Mononuclear cell (primary cell): ENCODE measurements at regions not wholly inside any gene's neighbourhood (a gene's known extent, or its start where the extent isn't known, plus 50 kb on each side); places are given as distances from the start of the nearest gene placed in this dataset.

Source experiments
- H3K27me3 ChIP-seq: 2 replicates; pipeline ENCODE4 v1.6.0; 2011; ENCODE audit warnings: low read length, control low read depth; ENCODE audit not compliant: insufficient read depth
- H3K4me1 ChIP-seq: 2 replicates; pipeline ENCODE4 v1.5.1; 2011; ENCODE audit warnings: mild to moderate bottlenecking, low read length, control low read depth; ENCODE audit not compliant: insufficient read depth
- H3K4me3 ChIP-seq: 2 replicates; pipeline ENCODE4 v1.5.1; 2011; ENCODE audit warnings: mild to moderate bottlenecking, low read length, moderate library complexity
- H3K9me3 ChIP-seq: 2 replicates; pipeline ENCODE4 v1.5.1; 2011; ENCODE audit warnings: low read depth, mild to moderate bottlenecking, control low read depth, low read length

DNA sequence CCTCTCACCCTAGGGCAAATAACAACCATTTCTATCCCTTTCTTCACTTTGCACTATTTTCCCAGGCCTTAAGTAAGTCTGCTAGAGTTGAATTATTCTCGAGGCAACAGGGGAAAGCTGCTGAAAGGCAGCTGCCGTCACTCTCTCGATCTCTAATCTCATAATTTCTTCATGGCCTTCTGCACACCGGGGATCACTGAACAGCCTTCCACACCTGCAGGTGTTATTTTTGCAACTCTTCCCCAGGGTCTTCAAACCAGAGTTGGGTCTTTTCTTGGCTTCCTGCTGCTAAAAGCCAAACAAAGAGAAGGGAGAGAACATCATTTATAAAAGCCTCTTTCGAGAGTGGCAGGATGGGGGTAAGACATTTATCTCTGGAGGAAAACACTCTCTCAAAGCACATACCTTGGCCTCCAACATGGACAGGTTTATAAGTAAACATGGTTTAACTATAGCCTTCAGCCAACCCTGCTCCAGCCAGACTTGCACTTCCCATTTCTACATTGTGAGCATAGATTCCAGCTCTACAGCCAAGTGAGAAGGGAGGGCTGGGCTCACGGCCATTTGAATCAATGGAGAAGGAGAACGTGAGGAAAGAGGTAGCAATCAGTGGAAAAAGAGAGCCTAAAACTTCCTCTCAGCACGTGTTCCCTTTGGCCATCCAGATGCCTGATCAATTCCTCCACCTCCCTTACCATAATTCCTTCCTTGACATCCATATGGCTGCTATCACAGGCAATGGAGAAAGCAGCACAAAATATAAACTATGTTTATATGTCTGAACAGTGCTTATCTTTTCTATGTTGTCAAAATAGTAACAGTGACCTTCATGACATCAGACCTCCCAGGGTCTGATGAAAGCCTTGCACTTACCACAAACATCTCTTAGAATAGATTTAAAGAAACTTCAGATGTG is 464.9 kb downstream of the TLE1 start:
- Histone ChIP-seq H3K27me3 (no peaks in the 10 kb centered on the region), H3K9me3 (no peaks in the 10 kb centered on the region)

DNA sequence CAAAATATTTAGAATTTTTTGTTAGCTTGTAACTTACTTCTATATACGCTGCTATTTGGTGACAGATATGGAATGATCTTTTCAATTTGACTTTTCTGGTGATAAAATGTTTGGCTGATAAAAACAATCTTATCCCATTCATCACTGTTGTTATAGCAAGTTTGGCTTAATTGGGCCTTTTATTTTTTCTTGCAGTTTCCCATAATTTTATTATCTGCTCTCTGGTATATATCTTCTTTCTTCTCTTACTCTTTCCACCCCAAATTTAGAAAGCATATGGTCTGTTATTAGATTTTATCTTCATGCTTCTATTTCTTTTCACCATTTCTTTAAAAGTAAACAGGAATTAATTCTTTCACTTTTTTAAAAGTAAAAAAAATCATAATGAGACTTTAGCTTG is 474.4 kb downstream of the TLE1 start:
- H3K9me3 ChIP-seq = no peaks in the 10 kb centered on the region
- H3K4me3 ChIP-seq = no peak overlapping the region
- no peaks in the 10 kb centered on the region for H3K27me3 ChIP-seq
- H3K4me1 ChIP-seq = no peaks in the 10 kb centered on the region

More for the DNA sequence above, 464.9 kb downstream of the TLE1 start:
- Histone ChIP-seq H3K4me3 (no peak overlapping the region), H3K4me1 (no peaks in the 10 kb centered on the region)

DNA sequence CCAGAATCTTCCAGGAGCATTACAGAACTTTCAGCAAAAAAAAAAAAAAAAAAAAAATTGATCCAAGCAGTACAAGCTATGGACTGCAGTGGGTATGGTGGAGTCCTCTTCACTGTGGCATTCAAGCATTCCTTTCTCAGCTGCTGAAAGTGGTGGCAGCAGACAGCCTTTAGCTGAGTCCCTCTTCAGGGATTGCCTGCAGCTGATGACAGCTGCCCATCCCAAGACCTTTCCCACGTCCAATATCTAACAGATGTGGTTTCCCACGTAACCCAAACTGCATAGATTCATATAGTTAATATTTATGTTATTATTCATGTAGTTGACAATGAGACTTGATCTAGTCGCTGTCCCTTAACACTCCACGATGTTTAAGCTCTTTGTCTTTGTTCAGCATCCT is 475.9 kb downstream of the TLE1 start:
- Histone ChIP-seq H3K4me1 (no peaks in the 10 kb centered on the region), H3K4me3 (no peak overlapping the region), H3K9me3 (no peaks in the 10 kb centered on the region), H3K27me3 (no peaks in the 10 kb centered on the region)

DNA sequence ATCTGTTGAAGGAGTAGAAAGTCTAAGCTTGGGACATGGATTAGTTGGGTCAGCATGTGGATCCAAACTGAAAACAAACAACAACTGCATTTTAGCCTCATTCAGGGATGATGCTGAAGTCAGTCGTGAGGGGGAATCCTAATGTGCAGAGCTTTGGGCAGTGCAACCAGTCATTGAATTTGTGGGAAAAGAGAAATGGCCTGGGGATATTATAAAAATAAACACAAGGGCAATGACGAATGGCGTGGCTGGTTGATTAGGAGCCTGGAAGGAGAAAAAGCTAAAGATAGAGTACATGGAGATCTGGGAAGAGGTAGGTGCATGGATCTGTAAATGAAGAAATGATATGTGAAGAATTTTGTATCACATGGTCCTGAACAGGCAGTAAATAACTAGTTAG is 477.6 kb downstream of the TLE1 start:
- H3K9me3 ChIP-seq = no peaks in the 10 kb centered on the region
- H3K4me1 ChIP-seq = no peaks in the 10 kb centered on the region
- no peaks in the 10 kb centered on the region for H3K27me3 ChIP-seq
- H3K4me3 ChIP-seq = no peak overlapping the region

DNA sequence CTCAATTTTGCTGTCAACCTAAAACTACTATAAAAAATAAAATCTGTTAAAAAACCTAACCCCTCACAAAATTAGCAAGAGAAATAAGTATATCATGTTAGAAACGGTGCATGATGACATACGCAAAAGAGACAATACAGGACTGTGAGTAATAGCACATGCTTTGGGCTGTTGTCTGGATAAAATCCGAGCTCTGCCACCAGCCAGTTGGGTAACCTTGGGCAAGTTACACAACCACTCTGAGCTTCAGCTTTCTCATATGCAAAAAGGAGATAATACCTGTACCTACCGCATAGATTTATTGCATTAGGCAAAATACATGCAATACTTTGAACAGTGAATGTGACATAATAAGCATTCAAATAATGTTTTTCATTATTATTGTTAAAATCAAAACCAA is 481.7 kb downstream of the TLE1 start:
- Histone ChIP-seq H3K4me1 (no peaks in the 10 kb centered on the region), H3K9me3 (no peaks in the 10 kb centered on the region), H3K27me3 (no peaks in the 10 kb centered on the region), H3K4me3 (no peak overlapping the region)

DNA sequence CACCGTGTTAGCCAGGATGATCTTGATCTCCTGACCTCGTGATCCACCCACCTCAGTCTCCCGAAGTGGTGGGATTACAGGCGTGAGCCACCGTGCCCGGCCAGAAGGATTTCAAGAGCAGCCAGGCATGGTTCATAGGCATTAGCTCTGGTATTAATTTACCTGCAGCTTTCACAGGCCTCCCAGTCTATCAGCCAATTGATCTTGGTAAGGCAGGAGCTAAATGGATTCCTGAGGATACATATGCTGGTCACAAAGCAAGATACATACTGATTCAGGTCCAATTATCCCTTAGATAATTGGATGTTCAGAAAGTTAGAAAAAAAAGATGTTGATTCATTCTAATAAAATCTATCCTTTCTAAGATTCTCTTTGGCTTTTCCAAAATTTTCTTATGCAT is 487.1 kb downstream of the TLE1 start:
- no peaks in the 10 kb centered on the region for H3K27me3 ChIP-seq
- no peaks in the 10 kb centered on the region for H3K9me3 ChIP-seq
- no peaks in the 10 kb centered on the region for H3K4me1 ChIP-seq
- H3K4me3 ChIP-seq = no peak overlapping the region

DNA sequence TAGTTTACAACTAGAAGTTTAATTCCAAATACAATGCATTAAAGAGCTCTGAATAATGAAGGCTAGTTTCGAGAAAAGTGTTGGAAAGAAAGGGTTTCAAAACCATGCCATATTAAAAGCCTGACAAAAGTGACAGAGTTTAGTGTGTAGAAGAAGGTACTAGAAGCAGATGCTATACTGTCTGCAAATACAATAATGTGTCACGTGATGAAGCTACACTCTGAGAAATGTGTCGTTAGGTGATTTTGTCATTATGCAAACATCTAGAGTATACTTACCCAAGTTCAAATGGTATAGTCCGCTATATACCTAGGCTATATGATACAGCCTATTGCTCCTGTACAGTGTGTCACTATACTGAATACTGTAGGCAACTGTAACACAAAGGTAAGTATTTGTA is 494.1 kb downstream of the TLE1 start:
- Histone ChIP-seq H3K9me3 (no peaks in the 10 kb centered on the region), H3K4me3 (no peak overlapping the region), H3K27me3 (no peaks in the 10 kb centered on the region), H3K4me1 (no peaks in the 10 kb centered on the region)

DNA sequence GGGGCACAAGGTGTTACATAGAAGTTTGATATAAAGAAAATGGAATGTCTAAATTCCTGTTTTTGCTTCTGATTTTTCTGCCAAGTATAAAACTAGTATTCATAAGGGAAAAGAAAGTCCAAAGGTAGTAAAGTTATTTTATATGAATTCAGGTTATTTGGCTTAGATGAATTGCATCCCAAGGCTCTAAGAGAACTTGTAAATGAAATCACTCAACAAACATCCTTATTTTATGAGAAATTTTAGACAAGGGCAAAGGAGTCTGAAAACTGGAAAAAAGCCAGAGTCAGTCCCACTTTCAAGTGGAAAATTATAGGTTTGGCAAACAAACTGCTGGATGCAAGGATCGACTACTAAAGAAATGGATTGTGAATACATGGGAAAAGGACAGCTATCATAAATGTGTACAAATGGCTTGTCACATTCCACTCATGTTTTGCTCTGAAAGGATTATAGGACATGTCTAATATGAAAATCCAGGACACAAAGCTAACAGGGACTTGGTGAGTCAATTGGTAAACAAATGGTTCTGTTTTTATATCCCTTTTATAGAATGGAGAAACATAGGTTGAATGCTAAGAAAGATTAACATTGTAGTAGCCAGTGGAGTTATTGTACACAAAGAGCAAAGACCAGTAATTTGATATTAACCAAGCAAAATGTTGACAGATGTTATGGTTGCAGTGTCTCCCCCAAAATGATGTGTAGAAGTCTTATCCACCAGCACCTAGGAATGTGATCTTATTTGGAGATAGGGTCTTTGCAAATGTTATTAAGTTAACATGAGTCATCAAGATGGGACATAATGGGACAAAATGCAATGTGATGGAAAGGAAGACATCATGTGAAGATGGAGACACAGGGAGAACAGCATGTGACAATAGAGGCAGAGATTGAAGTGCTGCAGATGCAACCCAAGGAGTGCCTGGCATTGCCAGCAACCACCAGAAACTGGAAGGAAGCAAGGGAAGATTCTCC is 495.7 kb downstream of the TLE1 start:
- no peak overlapping the region for H3K4me3 ChIP-seq
- no peaks in the 10 kb centered on the region for H3K9me3 ChIP-seq
- no peaks in the 10 kb centered on the region for H3K27me3 ChIP-seq
- H3K4me1 ChIP-seq = no peaks in the 10 kb centered on the region

DNA sequence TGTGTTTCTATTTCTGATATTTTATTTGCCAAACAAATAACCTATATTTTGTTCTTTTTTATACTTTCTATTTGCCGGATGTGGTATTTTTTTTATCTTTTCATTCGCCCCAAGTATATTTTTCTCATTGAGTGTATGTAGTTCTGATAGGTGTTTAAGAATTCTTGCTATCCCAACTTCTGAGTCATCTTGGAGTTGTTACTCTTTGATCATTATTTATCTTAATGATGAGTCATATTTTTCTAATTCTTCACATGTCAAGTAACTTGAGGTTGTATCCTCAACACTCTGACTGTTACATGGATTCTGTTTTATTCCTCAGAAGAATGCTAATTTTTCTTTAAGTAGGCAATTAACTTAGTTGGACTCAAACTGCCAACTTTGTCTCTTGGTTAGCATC is 498.1 kb downstream of the TLE1 start:
- Histone ChIP-seq H3K9me3 (no peaks in the 10 kb centered on the region), H3K4me3 (no peak overlapping the region), H3K27me3 (no peaks in the 10 kb centered on the region), H3K4me1 (no peaks in the 10 kb centered on the region)

DNA sequence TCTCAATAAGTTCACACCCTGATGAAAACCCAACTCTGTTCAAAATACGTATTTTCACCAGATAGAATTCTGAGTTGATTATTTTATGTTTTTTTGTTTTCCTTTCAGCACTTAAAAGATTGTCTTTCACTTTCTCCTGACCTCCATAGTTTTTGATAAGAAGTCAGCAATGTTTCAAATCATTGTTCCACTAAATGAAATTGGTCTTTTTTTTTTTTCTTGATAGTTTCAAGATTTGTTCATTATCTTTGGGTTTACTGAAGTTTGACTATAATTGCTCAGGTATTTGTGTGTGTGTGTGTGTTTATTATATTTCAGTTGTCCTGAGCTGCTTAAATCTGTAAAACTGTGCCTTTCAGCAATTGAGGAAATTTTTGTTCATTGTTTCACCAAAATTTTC is 498.7 kb downstream of the TLE1 start:
- H3K9me3 ChIP-seq = no peaks in the 10 kb centered on the region
- no peak overlapping the region for H3K4me3 ChIP-seq
- H3K4me1 ChIP-seq = no peaks in the 10 kb centered on the region
- H3K27me3 ChIP-seq = no peaks in the 10 kb centered on the region

DNA sequence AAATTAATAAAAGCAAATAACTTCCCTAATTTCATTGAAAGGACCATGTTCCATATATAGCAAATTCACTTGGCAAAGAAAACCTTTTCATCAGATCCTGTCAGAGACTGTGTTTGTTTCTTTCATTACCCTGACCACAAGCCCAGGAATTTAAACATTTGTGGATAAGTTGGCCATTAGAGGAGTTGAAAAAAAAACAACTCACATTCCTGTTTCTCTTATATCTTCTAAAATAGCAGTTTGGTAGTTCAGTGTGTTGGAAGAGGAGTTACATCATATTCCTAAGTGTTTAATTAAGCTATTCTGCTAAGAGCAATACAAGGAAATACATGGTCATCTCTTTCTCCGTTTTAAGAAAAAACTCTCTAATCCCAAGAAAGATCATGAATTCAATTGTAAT is 505.6 kb downstream of the TLE1 start:
- H3K4me1 ChIP-seq = no peaks in the 10 kb centered on the region
- no peaks in the 10 kb centered on the region for H3K27me3 ChIP-seq
- no peak overlapping the region for H3K4me3 ChIP-seq
- no peaks in the 10 kb centered on the region for H3K9me3 ChIP-seq

DNA sequence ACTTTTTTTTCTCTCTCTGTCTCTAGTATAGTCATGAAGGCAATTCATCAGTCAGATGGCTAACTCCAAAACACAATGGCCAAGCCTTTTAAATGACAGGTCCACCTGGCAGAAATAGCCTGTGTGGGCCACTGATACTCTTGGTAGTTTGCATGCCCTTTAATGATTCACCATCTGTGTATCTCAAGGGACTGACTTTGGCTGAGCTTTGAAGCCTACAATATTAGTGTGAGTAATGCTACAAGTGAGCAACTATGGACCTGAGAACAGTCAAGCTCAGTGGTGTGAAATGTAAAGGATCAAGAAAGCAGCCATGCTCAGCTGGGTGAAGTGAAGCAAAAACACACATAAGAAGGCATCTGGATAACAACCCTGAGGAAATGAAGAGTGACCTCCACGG is 506.9 kb downstream of the TLE1 start:
- no peaks in the 10 kb centered on the region for H3K9me3 ChIP-seq

DNA sequence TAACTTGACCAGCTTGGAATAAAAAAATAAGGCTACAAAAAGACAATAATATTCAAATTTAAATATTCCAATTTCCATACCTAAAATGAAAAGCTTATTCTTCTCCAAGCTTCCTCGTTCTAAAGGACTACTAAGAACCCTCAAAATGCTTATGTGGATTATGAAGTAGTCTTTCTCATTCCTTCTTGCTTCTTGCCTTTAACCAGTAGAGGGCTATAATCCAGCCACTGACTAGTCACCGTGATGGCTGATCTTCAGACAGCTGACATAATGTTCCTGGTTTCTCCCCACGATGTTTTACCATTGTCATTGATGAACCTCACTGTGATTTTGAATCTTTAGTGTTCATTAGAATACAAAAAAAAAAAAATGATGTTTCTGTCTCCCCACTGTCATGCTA is 515.3 kb downstream of the TLE1 start:
- H3K27me3 ChIP-seq = no peaks in the 10 kb centered on the region

More for the DNA sequence above, 506.9 kb downstream of the TLE1 start:
- Histone ChIP-seq H3K4me1 (no peaks in the 10 kb centered on the region), H3K27me3 (no peaks in the 10 kb centered on the region), H3K4me3 (no peak overlapping the region)

DNA sequence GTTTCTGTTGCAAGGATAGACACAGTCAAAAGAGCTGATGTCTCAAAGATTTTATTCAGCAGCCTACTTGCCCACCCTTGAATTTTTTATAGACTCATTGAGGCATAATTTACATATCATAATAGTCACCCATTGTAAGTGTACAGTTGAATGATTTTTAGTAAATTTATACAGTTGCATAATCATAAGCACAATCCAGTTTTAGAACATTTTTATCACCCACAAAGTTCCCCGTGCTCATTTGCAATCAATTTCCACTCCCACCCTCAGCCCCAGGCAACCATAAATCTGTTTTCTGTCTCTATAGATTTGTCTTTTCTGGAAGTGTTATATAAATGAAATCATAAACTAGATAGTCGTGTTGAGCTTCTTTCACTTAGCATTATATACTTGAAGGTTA is 517.7 kb downstream of the TLE1 start:
- no peaks in the 10 kb centered on the region for H3K4me1 ChIP-seq
- H3K4me3 ChIP-seq = no peak overlapping the region
- H3K27me3 ChIP-seq = no peaks in the 10 kb centered on the region
- no peaks in the 10 kb centered on the region for H3K9me3 ChIP-seq

More for the DNA sequence above, 515.3 kb downstream of the TLE1 start:
- H3K4me1 ChIP-seq = no peaks in the 10 kb centered on the region
- H3K4me3 ChIP-seq = no peak overlapping the region
- no peaks in the 10 kb centered on the region for H3K9me3 ChIP-seq

DNA sequence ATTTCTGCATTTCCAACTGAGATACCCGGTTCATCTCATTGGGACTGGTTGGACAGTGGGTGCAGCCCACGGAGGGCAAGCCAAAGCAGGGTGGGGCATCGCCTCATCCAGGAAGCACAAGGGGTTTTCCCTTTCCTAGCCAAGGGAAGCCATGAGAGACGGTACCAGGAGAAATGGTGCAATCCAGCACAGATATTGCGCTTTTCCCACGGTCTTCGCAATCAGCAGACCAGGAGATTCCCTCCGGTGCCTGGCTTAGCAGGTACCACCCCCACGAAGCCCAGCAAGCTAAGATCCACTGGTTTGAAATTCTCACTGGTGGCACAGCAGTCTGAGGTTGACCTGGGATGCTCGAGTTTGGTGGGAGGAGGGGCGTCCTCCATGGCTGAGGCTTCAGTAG is 527.0 kb downstream of the TLE1 start:
- Histone ChIP-seq H3K4me3 (no peak overlapping the region), H3K27me3 (no peaks in the 10 kb centered on the region), H3K4me1 (no peaks in the 10 kb centered on the region), H3K9me3 (no peaks in the 10 kb centered on the region)
